DMS53 treated with DMSO at 0.1 percent for 48 hours (cell line): ENCODE measurements at regions not wholly inside any gene's neighbourhood (a gene's known extent, or its start where the extent isn't known, plus 50 kb on each side); places are given as distances from the start of the nearest gene placed in this dataset.
A peak's percentile ranks its signal among the peaks of the same experiment; 100 is the strongest.

Experiments used
- DNase-seq: peaks from one replicate; lab custom pipeline; 2025; ENCODE audit not compliant: unreplicated experiment; lab: John Stamatoyannopoulos, UW

DNA sequence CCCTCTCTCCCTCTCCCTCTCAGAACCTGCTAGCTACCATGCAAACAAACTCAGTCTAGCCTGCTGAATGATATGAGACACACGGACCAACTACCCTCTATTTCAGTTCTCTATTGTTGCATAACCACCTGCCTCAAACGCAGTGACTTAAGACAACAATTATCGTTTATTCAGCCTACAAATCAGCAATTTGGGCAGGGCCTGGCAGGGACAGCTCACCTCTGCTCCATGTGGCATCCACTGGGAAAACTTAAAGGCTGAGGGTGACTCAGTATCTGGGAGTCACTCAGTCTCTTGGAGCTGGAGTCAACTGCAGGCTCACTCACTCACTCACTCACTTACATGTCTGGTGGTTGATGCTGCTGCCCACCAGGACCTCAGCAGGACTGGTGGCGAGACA, 121.3 kb downstream of the SEC16B start:
- DNase-seq = no peak

DNA sequence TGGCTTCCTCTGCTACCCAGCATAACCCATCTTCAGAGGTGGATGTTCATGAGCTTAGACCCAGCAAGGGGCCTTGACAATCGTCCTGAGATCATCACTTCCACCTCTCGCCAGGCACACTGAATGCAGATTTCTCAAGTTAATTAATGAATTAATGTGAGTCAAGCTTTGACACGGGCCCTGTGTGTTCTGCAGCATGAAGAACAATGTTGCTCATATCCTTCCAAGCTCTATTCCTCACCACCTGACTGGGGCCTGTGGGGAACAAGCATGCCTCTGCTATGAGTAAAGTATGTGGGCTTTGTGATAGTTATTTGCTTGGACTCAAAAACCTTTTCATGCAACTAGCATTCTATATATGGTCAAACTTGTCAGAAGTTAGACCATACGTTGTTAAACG, 122.0 kb downstream of the SEC16B start:
- DNase-seq = no peak

DNA sequence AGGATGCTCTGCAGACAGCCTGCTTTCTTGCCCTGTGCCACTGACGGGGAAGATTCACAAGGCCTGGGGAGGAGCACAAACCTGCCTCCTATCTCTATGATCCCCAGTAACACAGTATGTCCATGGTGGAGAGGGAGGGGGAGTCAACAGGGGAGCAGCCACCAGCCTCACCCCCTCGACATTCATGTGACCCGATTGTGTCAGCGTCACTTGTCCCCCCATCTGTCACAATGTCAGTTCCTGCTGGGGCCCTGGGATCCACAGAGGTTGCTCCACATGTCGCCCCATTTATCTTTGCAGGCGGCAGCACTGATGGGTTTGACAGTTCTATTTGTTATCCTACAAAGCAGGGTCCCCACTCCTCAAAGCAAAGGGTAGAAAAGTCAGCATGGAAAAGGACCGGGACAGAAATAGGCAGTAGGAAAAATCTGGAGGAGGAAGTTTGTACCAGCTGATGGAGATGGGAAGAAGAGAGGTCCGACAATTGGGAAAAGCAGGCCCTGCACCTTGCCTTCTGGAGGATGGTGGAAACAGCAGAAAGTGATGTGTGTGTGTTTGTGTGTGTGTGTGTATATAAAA, 130.9 kb downstream of the SEC16B start:
- DNase-seq = no peak

DNA sequence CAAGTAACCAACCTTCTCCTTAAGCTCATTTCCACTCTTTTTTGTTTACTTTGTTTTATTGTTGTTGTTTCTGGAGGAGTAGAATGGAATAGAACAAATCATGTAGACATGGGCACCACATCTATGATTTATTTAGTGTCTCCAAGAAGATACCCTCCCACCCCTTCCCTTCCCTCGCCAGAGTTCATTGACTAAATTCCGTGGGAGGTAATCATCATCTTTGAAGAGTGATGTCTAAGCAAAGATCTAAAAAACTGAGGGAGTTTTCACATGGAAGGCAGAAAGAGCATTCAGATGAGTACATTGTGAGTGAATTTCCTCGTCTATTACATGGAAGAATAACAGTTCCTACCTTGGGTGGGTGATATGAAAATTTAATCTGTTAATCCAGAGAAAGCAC, 136.2 kb downstream of the SEC16B start:
- no peak for DNase-seq

DNA sequence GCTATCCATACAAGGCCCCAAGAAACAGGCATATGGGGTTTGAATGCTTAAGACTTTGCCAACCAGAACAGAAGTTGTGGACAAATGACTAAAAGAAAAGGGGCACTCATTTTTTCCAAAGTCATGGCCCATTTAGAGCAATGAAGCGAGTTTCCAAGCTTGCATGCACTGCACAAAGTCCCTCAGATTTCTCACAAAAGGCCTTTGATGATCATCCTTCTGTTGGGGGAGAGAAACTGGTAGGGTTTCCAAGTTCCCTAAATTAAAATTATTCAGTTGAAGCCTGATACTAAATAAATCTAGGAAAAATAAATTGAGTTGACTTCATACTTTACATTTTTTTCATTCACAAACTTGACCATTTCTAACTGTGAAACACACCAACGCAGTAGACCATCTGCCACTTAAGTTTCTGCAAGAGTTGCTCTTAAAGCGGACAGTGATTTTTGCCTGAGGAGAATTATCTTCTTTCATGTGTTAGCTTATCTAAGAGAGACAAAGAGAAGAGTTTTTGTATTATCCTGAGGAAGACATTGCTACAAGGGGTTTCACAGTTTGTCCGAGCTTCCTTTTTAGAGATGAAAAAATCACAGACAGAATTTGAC, 139.2 kb downstream of the SEC16B start:
- no peak for DNase-seq

DNA sequence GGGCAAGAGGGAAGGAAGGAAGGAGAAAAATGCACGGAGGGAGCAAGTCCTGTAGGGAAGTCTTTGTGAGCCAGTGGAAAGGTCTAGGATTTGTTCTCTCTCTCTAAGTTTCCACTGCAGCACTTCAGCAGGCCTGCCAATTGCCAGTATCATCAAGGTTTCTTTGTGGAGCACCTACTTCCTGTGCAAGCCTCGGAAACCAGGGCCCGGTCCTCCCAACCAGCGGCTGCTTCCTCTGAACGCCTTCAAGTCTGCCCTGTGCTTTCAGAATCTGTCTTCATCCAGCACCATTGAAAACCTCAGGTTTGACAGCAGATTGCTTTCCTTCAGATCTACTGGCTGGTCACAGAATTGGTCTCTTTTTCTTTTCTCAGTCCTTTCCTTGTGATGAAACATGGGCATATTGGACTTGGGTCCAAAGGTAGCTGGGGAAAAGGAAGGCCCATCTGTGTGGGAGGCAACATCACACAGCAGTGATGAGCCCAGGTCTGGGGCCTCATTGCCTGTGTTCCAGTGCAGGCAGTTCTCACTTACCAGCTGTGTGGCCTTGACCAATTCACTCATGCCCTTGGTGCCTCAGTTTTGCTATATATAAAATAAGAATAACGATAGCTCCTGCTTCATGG, 144.5 kb downstream of the SEC16B start:
- no peak for DNase-seq

DNA sequence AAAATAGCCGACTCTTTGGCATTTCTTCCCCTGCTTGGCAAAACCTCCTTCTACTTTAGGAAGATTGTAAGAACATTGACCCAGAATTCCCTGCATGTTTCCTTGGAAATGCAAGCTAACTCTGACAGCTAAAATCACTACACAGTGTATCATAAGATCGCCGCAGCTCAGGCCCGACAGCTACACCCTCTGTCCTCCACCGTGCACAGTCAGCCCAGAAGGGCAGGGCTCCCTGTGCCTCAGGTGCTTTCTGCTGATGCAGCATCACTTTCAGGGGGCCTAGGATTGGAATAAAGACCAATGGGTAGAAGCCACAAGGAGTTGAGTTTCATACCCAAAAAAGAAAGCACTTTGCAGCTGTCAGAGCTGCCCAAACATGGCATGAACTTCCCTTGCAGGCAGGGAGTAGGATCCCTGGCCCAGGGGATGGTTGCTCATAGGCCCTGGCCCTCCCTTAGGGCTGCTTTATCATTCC, 145.3 kb downstream of the SEC16B start:
- DNase-seq = no peak

DNA sequence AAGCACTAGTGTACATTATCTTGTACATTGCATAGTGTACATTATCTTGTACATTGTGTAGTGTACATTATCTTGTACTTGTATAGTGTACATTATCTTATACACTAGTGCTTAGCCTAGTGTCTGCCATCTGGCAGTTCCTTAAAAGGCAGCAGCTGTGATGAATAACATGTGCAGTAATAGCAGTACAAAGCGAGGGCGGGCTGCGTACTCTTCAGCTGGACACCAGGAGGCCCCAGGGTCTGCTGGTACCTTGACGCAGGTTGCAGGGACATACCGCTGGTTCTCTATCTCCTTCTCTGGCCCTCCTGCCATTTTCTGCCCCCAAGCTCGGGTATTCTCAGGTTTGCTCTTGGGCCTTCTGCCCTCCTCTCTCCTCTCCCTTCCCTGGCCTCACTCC, 149.6 kb downstream of the SEC16B start:
- no peak for DNase-seq

DNA sequence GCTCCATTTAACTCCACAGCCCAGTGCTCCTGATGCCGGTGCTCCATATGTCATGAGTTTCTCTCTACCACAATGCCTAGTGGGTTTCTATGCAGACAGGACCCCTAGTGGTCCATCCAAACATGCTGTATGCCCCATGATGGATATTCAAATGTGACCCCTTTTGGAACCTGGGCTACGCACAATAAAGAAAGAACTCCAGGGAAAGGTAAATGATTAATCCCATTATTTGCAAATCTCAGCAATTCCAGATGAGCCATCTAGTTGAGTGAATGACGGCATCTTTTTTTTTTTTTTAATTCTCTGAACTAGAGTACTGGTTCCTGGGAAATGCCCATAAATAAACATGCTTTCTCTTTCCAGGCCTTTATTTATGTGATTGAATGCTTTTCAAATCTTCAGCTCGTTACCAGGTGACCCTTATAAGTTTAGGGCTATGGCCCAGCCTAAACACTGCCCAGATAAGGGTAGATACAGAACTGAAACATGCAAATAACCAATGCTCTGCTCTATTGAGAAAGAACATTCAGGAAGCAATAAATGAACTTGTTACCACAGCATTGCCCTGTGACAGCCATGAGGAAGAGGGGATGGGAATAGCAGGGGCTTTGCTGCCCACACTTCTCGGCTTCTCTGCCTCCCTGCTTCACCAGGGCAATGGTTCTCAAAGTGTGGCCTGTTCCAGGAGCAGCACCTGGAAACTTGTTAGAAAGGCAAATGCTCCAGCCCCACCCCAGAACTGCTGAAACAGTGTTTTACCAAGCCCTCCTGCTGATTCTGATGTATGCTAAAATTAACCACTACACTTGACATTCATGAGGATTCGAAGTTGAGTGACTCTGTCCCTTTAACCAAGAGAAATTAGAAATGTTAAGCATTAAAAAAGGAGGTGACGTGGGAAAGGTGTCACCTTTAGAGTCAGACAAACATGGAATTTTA, 151.7 kb downstream of the SEC16B start:
- DNase-seq = no peak

DNA sequence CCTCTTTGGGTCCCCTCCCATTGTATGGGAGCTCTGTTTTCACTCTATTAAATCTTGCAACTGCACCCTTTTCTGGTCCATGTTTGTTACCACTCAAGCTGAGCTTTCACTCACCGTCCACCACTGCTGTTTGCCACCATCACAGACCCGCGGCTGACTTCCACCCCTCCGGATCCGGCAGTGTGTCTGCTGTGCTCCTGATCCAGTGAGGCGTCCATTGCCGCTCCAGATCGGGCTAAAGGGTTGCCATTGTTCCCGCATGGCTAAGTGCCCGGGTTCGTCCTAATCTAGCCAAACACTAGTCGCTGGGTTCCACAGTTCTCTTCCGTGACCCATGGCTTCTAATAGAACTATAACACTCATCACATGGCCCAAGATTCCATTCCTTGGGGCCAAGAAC, 157.2 kb downstream of the SEC16B start:
- DNase-seq = no peak

DNA sequence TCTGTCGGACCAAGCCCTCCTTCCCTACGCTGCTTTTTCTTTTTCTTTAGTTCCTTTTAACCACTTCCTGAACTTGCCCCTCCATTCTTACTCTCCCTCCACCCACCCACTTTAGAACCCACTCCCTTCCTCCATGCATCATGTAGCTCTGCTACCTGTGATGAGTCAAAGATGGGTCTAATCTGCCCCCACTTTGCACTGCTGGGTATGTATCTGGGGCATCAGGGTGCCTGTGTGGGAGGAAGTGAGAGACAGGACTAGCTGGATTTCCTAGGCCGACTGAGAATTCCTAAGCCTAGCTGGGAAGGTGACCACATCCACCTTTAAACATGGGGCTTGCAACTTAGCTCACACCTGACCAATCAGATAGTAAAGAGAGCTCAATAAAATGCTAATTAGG, 157.7 kb downstream of the SEC16B start:
- DNase-seq = no peak

DNA sequence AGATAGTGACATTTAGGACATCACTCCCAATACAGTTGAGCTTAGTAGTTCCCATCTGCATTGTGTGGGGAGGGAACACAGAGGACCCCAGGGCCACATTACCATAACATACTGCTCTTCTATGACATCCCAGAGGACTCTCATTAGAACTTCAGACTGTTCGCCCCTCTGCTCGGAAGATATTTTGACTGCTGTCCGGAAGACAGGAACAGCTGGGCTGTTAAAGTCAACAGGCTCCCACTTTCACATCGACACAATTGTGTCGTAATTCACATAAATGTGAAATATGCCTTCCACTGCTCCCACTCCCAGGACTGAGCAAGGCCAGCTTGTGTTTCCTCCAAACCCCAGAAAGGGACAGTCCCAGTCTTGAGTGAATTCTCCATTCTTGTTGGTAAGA, 158.4 kb downstream of the SEC16B start:
- DNase-seq = no peak

DNA sequence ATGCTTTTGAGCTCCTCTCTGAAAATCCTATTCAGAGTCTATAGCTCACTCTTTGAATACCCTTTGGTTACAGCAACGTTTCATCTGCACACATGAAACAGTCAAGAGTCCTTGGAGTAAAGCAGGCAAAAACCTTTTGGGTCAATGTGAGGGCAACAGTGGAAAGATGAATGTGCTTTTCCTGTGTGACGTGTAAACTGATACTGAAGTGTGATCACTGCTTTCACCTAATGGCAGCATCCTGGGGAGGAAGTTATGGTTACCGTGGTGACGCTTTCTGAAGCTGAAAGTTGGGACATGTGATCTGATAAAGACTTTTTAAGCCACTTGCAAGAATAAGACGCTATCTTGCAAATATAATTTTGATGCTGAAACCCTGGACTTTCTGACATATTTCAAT, 160.0 kb downstream of the SEC16B start:
- DNase-seq = no peak

DNA sequence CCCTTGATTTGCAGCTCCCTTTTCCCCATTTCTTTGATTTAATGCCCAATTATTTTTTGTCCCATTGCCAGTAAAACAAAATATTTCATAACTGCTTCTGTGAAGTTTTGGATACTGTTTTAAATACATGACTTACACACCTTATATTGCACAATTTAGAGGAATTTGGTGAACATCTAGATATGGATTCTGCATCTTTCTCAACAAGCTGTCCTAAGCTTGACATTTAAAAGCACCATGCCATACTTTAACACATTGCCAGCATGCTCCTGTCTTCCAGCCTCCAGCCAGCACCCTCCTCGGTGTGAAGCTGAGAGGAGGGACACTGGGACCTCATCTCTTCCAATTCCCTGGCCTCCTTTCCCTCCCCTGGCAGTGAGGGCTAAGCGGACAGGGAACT, 167.6 kb downstream of the SEC16B start:
- DNase-seq = no peak

DNA sequence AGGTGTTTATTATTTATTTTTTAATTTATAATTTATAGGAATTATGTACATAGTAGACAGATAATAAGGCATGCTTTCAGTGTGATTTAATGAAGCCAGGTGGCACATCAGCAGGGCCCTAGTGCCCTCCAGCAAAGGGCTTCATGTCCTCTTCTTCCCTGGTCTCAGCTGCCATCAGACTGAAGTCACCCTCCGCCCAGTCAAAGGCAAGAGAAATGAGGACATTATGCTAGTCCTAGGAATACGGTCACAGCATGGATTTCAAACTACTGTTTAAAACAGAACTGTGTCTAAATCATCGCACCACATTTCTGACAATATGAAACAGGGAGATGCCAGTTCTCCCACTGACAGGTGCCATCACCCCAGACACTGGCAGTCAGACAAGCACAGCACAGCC, 168.1 kb downstream of the SEC16B start:
- DNase-seq = no peak

DNA sequence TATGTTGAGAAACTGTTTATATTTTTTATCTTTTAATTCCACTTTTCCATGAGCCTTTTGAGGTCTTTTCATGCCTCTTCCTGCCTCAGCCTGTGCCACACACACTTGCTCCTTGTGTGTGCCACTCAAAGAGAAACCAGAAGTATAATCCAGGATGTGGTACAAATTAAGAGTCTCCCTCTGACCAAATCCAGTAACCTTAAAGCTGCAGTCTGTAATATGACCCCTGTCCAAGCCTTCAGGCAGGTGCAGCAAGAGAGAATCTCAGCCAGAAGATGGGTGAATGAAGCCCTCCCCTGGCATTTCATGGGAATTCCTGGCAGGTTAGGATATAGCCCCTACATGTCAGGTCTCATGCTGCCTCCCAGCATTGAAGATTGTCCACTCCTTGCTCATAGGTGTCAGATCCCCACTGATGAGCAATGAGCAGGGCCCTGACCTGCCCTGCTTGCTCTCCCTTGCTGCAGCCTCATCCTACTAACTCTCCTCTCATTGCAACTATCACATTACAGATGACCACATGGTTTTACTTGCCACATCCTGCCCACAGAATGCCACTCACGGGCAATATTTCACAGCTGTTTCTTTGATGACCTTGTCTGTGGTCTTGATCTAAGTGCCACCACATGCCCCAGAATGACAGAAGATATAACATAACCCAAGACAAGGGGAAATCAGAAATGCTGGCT, 169.3 kb downstream of the SEC16B start:
- peak; percentile 66 for DNase-seq

DNA sequence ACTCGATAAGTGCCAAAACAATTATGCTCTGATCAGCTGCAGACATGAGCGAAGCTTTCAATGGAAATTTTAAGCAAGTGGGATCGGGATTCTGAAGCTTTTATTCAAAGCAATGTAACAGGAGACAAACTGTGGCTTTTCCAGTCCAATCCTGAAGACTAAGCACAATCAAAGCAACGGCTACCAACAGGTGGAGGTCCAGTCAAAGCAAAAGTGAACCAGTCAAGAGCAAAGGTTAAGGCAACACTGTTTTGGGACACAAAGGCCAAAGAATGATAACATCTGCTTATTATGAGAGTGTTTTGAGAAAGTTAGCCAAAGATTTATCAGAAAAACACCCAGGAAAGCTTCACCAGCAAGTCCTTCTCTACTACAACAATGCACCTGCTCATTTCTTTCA, 170.1 kb downstream of the SEC16B start:
- DNase-seq = no peak

DNA sequence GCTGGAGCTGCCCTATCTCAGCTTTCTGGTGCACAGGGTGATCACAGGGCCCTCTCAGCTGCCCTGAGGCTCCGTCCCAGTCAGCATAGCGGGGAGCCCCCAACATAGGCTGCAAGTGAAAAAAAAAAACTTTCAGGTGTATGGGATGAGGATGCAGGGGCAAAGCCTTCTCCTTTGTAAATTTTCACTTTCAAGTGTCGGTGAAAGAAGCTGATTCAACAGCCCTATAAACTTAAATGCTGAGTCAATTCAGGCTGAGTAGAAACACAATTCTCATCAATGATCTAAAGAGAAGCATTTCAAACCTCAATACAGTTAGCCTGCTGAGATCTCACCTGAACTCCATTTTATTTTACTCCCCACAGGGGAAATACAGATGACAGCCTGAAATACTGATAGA, 171.2 kb downstream of the SEC16B start:
- DNase-seq = no peak

DNA sequence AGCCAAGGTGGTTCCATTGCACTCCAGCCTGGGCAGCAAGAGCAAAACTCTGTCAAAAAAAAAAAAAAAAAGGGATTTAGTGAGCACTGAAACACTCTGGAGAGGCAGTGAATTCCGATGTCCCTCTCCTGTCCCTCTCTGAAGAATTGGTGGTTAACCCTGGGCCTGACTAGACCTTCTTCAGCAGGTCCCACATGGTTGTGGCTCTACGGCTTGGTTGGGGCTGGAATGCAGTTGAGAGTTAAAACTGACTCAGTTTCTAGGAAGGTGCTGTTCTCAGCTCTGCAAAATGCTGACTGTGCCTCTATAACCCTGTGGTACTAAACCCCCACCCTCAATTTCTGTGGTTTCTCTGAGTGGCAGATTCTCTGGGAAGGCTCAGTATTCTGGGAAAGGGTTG, 173.3 kb downstream of the SEC16B start:
- no peak for DNase-seq

DNA sequence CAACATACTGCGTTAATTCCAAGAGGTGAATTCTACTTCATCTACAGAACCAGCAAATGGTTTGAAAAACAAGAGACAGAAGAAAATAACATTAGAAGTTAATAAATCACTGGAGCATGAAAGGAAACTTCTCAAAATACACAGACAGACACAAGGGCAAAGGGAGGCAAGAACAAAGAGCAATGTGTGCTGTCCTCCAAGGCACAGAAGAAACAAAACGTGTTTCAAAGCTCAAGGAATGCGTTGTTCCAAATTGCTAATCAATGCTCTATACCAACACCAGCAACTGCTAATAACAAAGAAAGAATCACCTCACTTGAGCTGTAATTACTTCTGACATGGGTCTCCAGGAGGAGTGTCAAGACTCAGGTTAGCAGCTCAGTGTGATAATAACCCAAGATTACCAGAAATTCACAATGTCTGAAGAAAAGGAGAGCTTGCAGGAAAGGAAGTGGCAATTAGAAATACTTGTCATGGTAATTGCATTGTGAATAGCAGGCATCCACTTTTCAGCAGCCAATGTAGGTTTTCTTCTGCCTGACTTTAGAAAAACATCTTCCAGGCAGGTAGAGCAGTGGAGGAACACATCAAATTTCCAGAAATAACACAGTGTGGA, 175.4 kb downstream of the SEC16B start:
- DNase-seq = no peak

DNA sequence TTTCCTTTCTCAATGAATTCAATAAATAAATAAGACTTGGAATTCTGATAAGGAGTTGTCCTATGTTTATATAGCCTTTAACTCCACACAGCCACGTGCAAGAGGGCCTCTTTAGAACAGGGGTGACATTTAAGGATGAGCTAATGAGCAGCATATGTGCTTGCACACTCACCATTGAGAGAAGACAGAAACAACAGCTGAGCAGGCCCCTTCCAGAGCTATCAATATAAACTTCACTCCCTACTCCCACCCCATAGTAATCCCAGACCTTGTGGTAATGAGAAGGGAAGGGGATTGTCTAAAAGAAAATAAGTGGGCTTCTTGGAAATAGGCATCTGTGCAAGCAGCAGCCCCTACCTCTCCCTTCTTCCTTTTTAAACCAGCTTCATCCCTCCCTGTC, 176.0 kb downstream of the SEC16B start:
- no peak for DNase-seq
